Left lung (tissue), 4 donors: ENCODE measurements at regions not wholly inside any gene's neighbourhood (a gene's known extent, or its start where the extent isn't known, plus 50 kb on each side); places are given as distances from the start of the nearest gene placed in this dataset.

Experiments used
- ATAC-seq: fragments of 200-7000 bp; cut with Tn5 transposase; one replicate; pipeline ENCODE4 v1.9.1; 2020; ENCODE audit warnings: moderate library complexity
- DNase-seq, 4 donors: peaks; one replicate each; pipeline ENCODE4 v3.0.0-alpha.2; 2013 to 2020
- H3K27ac ChIP-seq, 2 donors: fragments of 200-600 bp; sonication (generic) in 1 of 2; one replicate each; pipeline versions ENCODE4 v1.5.0 to v1.8.0; 2020 to 2021
- H3K27me3 ChIP-seq, 2 donors: fragments of 200-600 bp; sonication (generic) in 1 of 2; one replicate each; pipeline versions ENCODE4 v1.5.0 to v1.8.0; 2020 to 2021
- H3K36me3 ChIP-seq, 2 donors: fragments of 200-600 bp; sonication (generic) in 1 of 2; one replicate each; pipeline versions ENCODE4 v1.5.0 to v1.8.0; 2020 to 2021
- H3K4me1 ChIP-seq, 2 donors: fragments of 200-600 bp; one replicate each; pipeline ENCODE4 v1.8.0; 2021
- H3K4me3 ChIP-seq, 2 donors: fragments of 200-600 bp; sonication (generic) in 1 of 2; one replicate each; pipeline versions ENCODE4 v1.5.0 to v1.8.0; 2020 to 2021; ENCODE audit warnings: mild to moderate bottlenecking in 1 of 2
- H3K9me3 ChIP-seq, 2 donors: fragments of 200-600 bp; sonication (generic) in 1 of 2; one replicate each; pipeline versions ENCODE4 v1.5.0 to v1.8.0; 2020 to 2021
- intact Hi-C, 2 donors: fragments of 100-400 bp; cut with DNase I; formaldehyde crosslinking; loops; one replicate each; pipeline versions ENCODE4 v1.11.2 to v1.14.2; 2022
- TF ChIP-seq, protein P1 (sequence below), 2 donors: fragments of 200-600 bp; sonication (generic) in 1 of 2; IDR thresholded peaks; one replicate each; pipeline versions ENCODE4 v1.5.0 to v1.8.0; 2021; ENCODE audit warnings: antibody characterized with exemption in 2 of 2
- donor health status: DM: no; HTN: yes; CAD: no.
- donor health status: DM: no; HTN: no; CAD: no.

DNA sequence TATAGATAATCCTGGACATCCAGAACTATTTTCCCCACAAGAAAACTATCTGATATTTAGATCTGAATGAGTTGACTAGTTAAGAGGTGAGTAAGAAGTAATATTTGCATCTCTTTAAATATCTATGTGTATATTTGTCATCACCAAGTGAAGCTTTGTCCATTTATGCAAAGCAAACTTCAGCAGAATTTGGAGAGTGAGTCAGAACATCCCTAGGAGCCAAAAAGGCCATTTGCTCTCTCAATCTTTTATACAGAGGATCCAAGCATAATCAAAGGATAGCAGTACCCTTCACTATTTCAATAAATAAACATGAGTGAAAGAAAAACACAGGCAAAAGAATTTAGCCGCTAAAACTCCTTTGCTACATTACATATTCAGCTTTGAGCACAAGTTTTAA is 454.4 kb downstream of the NR2F1-AS1 start:
- ATAC-seq = no peak
- H3K9me3 ChIP-seq = no peaks in the 10 kb centered on the region
- no peak overlapping the region for H3K27ac ChIP-seq
- H3K4me1 ChIP-seq = no peaks in the 10 kb centered on the region
- no peaks in the 10 kb centered on the region for H3K36me3 ChIP-seq
- H3K27me3 ChIP-seq = no peaks in the 10 kb centered on the region
- TF ChIP-seq, protein P1, sequence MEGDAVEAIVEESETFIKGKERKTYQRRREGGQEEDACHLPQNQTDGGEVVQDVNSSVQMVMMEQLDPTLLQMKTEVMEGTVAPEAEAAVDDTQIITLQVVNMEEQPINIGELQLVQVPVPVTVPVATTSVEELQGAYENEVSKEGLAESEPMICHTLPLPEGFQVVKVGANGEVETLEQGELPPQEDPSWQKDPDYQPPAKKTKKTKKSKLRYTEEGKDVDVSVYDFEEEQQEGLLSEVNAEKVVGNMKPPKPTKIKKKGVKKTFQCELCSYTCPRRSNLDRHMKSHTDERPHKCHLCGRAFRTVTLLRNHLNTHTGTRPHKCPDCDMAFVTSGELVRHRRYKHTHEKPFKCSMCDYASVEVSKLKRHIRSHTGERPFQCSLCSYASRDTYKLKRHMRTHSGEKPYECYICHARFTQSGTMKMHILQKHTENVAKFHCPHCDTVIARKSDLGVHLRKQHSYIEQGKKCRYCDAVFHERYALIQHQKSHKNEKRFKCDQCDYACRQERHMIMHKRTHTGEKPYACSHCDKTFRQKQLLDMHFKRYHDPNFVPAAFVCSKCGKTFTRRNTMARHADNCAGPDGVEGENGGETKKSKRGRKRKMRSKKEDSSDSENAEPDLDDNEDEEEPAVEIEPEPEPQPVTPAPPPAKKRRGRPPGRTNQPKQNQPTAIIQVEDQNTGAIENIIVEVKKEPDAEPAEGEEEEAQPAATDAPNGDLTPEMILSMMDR (IDR thresholded peaks at IDR 0.05) = no peak
- no peak for DNase-seq
- intact Hi-C loops = no loop called here
- no peak overlapping the region for H3K4me3 ChIP-seq

DNA sequence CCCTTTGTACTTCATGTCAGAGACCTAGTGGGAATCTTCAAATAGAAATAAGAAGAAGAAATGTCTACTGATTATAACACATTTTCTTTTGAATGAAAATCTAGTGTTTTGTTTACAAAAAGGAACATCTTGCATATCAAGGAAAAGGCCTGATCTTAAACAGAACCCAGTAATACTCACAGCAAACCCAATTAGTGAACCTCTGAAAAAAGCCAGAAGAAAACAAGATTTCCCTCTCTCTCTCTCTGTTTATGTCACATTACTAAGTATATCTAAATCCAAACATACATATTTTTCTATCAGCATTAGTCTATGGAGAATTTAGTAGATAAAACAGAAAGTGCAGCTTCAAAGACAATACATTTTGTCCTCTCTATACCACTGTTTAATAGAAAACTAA is 457.9 kb downstream of the NR2F1-AS1 start:
- DNase-seq (no peak), ATAC-seq (no peak)
- Histone ChIP-seq H3K27ac (no peak overlapping the region), H3K36me3 (no peaks in the 10 kb centered on the region), H3K9me3 (no peaks in the 10 kb centered on the region), H3K27me3 (no peaks in the 10 kb centered on the region), H3K4me3 (no peak overlapping the region), H3K4me1 (no peaks in the 10 kb centered on the region)
- intact Hi-C loops = no loop called here
- TF ChIP-seq, protein P1 (IDR thresholded peaks at IDR 0.05) = no peak

DNA sequence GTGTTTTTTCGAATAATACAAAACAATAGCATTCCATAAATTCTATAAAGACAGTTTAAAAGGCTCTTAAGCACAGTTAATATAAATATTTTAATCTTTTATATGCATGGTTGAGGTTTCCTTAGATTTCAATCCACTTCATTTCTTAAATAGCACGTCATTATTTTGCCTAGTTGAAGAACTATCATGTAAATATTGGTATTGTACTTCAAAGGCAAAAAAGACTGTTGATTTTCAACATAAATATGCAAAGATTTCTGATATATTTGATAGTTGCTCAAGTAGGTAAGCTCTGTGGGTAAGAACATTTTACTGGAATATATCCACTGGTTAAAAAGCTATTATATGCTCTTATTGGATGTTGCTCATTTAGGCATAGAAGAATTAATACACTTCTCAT is 458.6 kb downstream of the NR2F1-AS1 start:
- intact Hi-C loops = no loop called here
- ATAC-seq (no peak), DNase-seq (no peak)

DNA sequence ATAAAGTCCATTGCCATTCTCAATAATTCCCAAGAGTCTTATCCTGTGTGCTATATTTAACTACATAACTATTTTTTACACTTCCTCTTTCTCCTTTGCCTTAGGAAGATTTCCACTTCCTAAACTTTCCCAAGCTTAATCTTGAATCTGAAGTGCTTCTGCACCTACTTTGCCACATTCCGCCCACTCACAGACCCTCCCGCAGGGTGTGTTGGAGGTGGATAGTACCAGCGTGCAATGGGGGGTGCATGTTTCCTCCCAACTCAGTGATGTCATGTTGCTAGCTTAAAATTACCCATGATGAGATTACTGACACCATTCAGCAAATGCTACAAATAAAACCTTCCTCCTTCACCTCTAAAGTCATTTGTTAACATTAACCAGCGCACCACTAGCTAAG is 460.2 kb downstream of the NR2F1-AS1 start:
- Histone ChIP-seq H3K4me1 (no peaks in the 10 kb centered on the region), H3K9me3 (no peaks in the 10 kb centered on the region), H3K27ac (no peak overlapping the region), H3K27me3 (no peaks in the 10 kb centered on the region), H3K36me3 (no peaks in the 10 kb centered on the region), H3K4me3 (no peak overlapping the region)
- no peak for DNase-seq
- peak; percentile 33 for ATAC-seq
- intact Hi-C loops = no loop called here
- TF ChIP-seq, protein P1 (IDR thresholded peaks at IDR 0.05) = no peak

More for the DNA sequence above, 458.6 kb downstream of the NR2F1-AS1 start:
- no peak overlapping the region for H3K27ac ChIP-seq
- no peak overlapping the region for H3K4me3 ChIP-seq
- H3K4me1 ChIP-seq = no peaks in the 10 kb centered on the region
- TF ChIP-seq, protein P1 (IDR thresholded peaks at IDR 0.05) = no peak
- H3K27me3 ChIP-seq = no peaks in the 10 kb centered on the region
- no peaks in the 10 kb centered on the region for H3K36me3 ChIP-seq
- H3K9me3 ChIP-seq = no peaks in the 10 kb centered on the region

DNA sequence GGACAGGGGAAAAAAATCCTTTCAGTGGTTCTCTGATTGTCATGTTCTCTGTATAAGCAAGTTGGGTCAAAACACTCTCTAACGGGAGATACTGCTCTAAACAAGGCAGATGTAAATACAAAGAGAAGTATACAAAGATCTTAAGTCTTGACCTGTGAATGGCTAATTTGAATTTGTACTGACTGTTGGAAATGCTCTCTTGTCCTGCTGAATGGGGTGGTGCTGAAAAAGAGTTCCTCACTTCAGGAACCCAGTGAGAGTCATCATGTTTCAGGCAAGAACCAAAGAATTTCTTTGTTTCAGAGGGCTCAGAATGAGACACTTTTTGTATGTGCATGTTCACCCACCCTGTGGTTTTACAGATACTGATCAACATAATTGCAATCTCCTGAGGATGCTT is 461.0 kb downstream of the NR2F1-AS1 start:
- Histone ChIP-seq H3K4me3 (no peak overlapping the region), H3K27ac (no peak overlapping the region), H3K36me3 (no peaks in the 10 kb centered on the region), H3K4me1 (no peaks in the 10 kb centered on the region), H3K9me3 (no peaks in the 10 kb centered on the region), H3K27me3 (no peaks in the 10 kb centered on the region)
- ATAC-seq = no peak
- no peak for DNase-seq
- intact Hi-C loops = no loop called here
- TF ChIP-seq, protein P1 (IDR thresholded peaks at IDR 0.05) = no peak
